ENCODE measurements at regions not wholly inside any gene's neighbourhood (a gene's known extent, or its start where the extent isn't known, plus 50 kb on each side); places are given as distances from the start of the nearest gene placed in this dataset.

DNA sequence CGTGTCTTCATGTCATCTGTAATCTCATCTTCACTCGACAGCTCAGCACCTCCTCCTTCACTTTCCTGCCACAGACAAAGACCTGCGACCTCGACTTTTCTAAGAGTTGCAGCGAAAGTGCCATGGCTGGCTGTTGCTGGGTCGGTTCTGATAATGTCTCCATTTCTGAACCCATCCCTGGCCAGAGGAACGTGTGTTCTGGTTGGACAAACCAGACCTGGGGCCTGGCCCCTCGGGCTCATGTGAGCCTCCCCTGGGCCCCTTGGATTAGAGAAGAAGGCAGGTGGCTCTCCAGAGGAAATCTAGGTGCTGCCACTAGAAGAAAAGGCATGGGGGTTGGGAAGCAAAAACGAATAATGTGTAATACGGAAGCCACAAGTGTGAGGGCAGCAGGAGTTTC lies 273.7 kb downstream of the GLRX3 start:
- DNase-seq (ENCODE audit: low spot score) (no peak), ATAC-seq (no peak)
- Histone ChIP-seq H3K4me3 (no peak overlapping the region), H4K20me1 (replicated peaks; ENCODE audit: insufficient read depth) (no peaks in the 10 kb centered on the region), H3K79me2 (replicated peaks; ENCODE audit: insufficient read depth) (no peaks in the 10 kb centered on the region), H3K27me3 (ENCODE audit: insufficient read depth) (no peaks in the 10 kb centered on the region), H3K27ac (ENCODE audit: low read depth) (no peak overlapping the region), H3K4me2 (no peak overlapping the region), H3K9me2 (ENCODE audit: insufficient read depth) (no peaks in the 10 kb centered on the region), H3F3A (replicated peaks; ENCODE audit: low read depth) (no peaks in the 10 kb centered on the region), H3K4me1 (ENCODE audit: insufficient read depth) (no peaks in the 10 kb centered on the region), H3K36me3 (ENCODE audit: insufficient read depth) (peaks cover 10% of the 10 kb centered on the region; the same call in 1 of the 2 replicates), H2AFZ (no peak overlapping the region)
- TF ChIP-seq POLR2AphosphoS5 (IDR thresholded peaks at IDR 0.05; ENCODE audit: low read depth) (no peak), NANOG (IDR thresholded peaks at IDR 0.05; ENCODE audit: borderline replicate concordance) (no peak), ZNF331 (CRISPR knock-in tag; IDR thresholded peaks at IDR 0.05; ENCODE audit: low read depth) (no peak), EZH2phosphoT487 (IDR thresholded peaks at IDR 0.05; ENCODE audit: unreplicated experiment) (no peak), JUNB (IDR thresholded peaks at IDR 0.05; ENCODE audit: unreplicated experiment) (no peak), STAT1 (IDR thresholded peaks at IDR 0.05; ENCODE audit: unreplicated experiment) (no peak), CREB1 (CRISPR knock-in tag; IDR thresholded peaks at IDR 0.05; ENCODE audit: low read depth) (no peak), ZNF114 (CRISPR knock-in tag; IDR thresholded peaks at IDR 0.05) (no peak), EZH2 (IDR thresholded peaks at IDR 0.05; ENCODE audit: low read depth, unreplicated experiment) (no peak)
- TF ChIP-seq, protein P1, sequence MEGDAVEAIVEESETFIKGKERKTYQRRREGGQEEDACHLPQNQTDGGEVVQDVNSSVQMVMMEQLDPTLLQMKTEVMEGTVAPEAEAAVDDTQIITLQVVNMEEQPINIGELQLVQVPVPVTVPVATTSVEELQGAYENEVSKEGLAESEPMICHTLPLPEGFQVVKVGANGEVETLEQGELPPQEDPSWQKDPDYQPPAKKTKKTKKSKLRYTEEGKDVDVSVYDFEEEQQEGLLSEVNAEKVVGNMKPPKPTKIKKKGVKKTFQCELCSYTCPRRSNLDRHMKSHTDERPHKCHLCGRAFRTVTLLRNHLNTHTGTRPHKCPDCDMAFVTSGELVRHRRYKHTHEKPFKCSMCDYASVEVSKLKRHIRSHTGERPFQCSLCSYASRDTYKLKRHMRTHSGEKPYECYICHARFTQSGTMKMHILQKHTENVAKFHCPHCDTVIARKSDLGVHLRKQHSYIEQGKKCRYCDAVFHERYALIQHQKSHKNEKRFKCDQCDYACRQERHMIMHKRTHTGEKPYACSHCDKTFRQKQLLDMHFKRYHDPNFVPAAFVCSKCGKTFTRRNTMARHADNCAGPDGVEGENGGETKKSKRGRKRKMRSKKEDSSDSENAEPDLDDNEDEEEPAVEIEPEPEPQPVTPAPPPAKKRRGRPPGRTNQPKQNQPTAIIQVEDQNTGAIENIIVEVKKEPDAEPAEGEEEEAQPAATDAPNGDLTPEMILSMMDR (conservative IDR thresholded peaks at IDR 0.05; ENCODE audit: low read depth in 2 of 2), result no peak
- TF ChIP-seq, protein P2, sequence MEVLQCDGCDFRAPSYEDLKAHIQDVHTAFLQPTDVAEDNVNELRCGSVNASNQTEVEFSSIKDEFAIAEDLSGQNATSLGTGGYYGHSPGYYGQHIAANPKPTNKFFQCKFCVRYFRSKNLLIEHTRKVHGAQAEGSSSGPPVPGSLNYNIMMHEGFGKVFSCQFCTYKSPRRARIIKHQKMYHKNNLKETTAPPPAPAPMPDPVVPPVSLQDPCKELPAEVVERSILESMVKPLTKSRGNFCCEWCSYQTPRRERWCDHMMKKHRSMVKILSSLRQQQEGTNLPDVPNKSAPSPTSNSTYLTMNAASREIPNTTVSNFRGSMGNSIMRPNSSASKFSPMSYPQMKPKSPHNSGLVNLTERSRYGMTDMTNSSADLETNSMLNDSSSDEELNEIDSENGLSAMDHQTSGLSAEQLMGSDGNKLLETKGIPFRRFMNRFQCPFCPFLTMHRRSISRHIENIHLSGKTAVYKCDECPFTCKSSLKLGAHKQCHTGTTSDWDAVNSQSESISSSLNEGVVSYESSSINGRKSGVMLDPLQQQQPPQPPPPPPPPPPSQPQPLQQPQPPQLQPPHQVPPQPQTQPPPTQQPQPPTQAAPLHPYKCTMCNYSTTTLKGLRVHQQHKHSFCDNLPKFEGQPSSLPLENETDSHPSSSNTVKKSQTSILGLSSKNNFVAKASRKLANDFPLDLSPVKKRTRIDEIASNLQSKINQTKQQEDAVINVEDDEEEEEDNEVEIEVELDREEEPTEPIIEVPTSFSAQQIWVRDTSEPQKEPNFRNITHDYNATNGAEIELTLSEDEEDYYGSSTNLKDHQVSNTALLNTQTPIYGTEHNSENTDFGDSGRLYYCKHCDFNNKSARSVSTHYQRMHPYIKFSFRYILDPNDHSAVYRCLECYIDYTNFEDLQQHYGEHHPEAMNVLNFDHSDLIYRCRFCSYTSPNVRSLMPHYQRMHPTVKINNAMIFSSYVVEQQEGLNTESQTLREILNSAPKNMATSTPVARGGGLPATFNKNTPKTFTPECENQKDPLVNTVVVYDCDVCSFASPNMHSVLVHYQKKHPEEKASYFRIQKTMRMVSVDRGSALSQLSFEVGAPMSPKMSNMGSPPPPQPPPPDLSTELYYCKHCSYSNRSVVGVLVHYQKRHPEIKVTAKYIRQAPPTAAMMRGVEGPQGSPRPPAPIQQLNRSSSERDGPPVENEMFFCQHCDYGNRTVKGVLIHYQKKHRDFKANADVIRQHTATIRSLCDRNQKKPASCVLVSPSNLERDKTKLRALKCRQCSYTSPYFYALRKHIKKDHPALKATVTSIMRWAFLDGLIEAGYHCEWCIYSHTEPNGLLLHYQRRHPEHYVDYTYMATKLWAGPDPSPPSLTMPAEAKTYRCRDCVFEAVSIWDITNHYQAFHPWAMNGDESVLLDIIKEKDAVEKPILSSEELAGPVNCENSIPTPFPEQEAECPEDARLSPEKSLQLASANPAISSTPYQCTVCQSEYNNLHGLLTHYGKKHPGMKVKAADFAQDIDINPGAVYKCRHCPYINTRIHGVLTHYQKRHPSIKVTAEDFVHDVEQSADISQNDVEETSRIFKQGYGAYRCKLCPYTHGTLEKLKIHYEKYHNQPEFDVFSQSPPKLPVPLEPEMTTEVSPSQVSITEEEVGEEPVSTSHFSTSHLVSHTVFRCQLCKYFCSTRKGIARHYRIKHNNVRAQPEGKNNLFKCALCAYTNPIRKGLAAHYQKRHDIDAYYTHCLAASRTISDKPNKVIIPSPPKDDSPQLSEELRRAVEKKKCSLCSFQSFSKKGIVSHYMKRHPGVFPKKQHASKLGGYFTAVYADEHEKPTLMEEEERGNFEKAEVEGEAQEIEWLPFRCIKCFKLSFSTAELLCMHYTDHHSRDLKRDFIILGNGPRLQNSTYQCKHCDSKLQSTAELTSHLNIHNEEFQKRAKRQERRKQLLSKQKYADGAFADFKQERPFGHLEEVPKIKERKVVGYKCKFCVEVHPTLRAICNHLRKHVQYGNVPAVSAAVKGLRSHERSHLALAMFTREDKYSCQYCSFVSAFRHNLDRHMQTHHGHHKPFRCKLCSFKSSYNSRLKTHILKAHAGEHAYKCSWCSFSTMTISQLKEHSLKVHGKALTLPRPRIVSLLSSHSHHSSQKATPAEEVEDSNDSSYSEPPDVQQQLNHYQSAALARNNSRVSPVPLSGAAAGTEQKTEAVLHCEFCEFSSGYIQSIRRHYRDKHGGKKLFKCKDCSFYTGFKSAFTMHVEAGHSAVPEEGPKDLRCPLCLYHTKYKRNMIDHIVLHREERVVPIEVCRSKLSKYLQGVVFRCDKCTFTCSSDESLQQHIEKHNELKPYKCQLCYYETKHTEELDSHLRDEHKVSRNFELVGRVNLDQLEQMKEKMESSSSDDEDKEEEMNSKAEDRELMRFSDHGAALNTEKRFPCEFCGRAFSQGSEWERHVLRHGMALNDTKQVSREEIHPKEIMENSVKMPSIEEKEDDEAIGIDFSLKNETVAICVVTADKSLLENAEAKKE (CRISPR knock-in tag; IDR thresholded peaks at IDR 0.05), result no peak
- TF ChIP-seq, protein P3, sequence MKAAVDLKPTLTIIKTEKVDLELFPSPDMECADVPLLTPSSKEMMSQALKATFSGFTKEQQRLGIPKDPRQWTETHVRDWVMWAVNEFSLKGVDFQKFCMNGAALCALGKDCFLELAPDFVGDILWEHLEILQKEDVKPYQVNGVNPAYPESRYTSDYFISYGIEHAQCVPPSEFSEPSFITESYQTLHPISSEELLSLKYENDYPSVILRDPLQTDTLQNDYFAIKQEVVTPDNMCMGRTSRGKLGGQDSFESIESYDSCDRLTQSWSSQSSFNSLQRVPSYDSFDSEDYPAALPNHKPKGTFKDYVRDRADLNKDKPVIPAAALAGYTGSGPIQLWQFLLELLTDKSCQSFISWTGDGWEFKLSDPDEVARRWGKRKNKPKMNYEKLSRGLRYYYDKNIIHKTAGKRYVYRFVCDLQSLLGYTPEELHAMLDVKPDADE (IDR thresholded peaks at IDR 0.05), result no peak
- TF ChIP-seq, protein P4, sequence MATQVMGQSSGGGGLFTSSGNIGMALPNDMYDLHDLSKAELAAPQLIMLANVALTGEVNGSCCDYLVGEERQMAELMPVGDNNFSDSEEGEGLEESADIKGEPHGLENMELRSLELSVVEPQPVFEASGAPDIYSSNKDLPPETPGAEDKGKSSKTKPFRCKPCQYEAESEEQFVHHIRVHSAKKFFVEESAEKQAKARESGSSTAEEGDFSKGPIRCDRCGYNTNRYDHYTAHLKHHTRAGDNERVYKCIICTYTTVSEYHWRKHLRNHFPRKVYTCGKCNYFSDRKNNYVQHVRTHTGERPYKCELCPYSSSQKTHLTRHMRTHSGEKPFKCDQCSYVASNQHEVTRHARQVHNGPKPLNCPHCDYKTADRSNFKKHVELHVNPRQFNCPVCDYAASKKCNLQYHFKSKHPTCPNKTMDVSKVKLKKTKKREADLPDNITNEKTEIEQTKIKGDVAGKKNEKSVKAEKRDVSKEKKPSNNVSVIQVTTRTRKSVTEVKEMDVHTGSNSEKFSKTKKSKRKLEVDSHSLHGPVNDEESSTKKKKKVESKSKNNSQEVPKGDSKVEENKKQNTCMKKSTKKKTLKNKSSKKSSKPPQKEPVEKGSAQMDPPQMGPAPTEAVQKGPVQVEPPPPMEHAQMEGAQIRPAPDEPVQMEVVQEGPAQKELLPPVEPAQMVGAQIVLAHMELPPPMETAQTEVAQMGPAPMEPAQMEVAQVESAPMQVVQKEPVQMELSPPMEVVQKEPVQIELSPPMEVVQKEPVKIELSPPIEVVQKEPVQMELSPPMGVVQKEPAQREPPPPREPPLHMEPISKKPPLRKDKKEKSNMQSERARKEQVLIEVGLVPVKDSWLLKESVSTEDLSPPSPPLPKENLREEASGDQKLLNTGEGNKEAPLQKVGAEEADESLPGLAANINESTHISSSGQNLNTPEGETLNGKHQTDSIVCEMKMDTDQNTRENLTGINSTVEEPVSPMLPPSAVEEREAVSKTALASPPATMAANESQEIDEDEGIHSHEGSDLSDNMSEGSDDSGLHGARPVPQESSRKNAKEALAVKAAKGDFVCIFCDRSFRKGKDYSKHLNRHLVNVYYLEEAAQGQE (IDR thresholded peaks at IDR 0.05; ENCODE audit: unreplicated experiment), result no peak
- no peaks in the 10 kb centered on the region for H3K4me1 Mint-ChIP-seq
- peaks cover 38% of the 10 kb centered on the region for H3K36me3 Mint-ChIP-seq (ENCODE audit: low read depth)
- peaks cover 6% of the 10 kb centered on the region for H3K27me3 Mint-ChIP-seq (ENCODE audit: insufficient read depth, low read depth, poor library complexity)
- H3K27ac Mint-ChIP-seq, result no peak overlapping the region
- H3K4me3 Mint-ChIP-seq, result no peak overlapping the region
- peaks cover 98% of the 10 kb centered on the region for H3K9me3 Mint-ChIP-seq

Data from GM23338 (cell line).